ENCODE measurements at regions not wholly inside any gene's neighbourhood (a gene's known extent, or its start where the extent isn't known, plus 50 kb on each side); places are given as distances from the start of the nearest gene placed in this dataset.

DNA sequence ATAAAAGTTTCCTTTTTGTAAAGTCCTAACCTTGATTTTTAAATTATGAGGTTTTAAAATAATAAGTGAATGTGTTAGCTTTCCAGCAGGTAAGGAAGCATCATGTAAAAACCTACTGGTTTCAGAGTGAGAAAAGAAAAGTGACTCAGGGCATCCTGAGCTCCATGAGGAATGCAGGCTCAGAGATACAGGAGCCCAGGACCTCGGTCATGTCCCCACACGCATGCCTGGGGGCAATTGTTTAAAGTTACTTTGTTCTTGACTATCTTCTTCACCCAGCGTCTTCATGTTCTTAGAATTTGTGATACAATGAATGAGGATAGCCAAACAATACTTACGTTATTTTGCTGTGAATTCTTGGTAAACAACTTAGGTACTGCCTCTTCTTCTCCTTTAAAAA lies 117.4 kb upstream of the PLPPR5 start:
- no peak overlapping the region for H3K27ac Mint-ChIP-seq
- peaks cover 8% of the 10 kb centered on the region for H3K9me3 Mint-ChIP-seq (ENCODE audit: insufficient read depth)
- Histone ChIP-seq H3K79me2 (ENCODE audit: control insufficient read depth, insufficient read depth, low read length) (no peaks in the 10 kb centered on the region), H2AFZ (ENCODE audit: insufficient read depth, low read depth, low read length, poor library complexity, severe bottlenecking) (no peak overlapping the region), H3K36me3 (replicated peaks in 1 of 2; ENCODE audit: control extremely low read depth in 1 of 2, control insufficient read depth in 1 of 2, extremely low read depth in 1 of 2, insufficient read depth in 2 of 2, low read length in 1 of 2) (no peaks in the 10 kb centered on the region), H3K9me3 (ENCODE audit: control extremely low read depth in 1 of 3, control insufficient read depth in 2 of 3, insufficient read depth in 1 of 3, low read length in 2 of 3) (no peaks in the 10 kb centered on the region), H3K9ac (ENCODE audit: low read length) (no peak overlapping the region), H3K4me1 (ENCODE audit: control insufficient read depth in 2 of 2, insufficient read depth in 2 of 2, low read length in 2 of 2) (no peaks in the 10 kb centered on the region), H3K27me3 (replicated peaks in 1 of 4; ENCODE audit: control extremely low read depth in 1 of 4, control insufficient read depth in 3 of 4, insufficient read depth in 4 of 4, low read length in 3 of 4) (no peaks in the 10 kb centered on the region), H3K4me2 (replicated peaks; ENCODE audit: low read depth, low read length, poor library complexity, severe bottlenecking) (no peak overlapping the region), H3K4me3 (ENCODE audit: control extremely low read depth in 1 of 5, extremely low read depth in 1 of 5, insufficient read depth in 1 of 5, low read depth in 2 of 5, low read length in 4 of 5) (no peak overlapping the region), H3K27ac (ENCODE audit: low read length in 2 of 2) (no peak overlapping the region), H4K20me1 (ENCODE audit: control insufficient read depth, insufficient read depth, low read length, poor library complexity, severe bottlenecking) (no peaks in the 10 kb centered on the region)
- no peak overlapping the region for H3K4me3 Mint-ChIP-seq
- ATAC-seq (ENCODE audit: low read depth) (no peak), DNase-seq (no peak)
- WGBS (ENCODE audit: insufficient coverage) = no CpG with 5 or more reads among the region's 4 CpGs
- CTCF ChIA-PET = no interaction called here
- POLR2A ChIA-PET = no interaction called here
- H3K27me3 Mint-ChIP-seq = no peaks in the 10 kb centered on the region
- TF ChIP-seq, protein P1, sequence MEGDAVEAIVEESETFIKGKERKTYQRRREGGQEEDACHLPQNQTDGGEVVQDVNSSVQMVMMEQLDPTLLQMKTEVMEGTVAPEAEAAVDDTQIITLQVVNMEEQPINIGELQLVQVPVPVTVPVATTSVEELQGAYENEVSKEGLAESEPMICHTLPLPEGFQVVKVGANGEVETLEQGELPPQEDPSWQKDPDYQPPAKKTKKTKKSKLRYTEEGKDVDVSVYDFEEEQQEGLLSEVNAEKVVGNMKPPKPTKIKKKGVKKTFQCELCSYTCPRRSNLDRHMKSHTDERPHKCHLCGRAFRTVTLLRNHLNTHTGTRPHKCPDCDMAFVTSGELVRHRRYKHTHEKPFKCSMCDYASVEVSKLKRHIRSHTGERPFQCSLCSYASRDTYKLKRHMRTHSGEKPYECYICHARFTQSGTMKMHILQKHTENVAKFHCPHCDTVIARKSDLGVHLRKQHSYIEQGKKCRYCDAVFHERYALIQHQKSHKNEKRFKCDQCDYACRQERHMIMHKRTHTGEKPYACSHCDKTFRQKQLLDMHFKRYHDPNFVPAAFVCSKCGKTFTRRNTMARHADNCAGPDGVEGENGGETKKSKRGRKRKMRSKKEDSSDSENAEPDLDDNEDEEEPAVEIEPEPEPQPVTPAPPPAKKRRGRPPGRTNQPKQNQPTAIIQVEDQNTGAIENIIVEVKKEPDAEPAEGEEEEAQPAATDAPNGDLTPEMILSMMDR (IDR thresholded peaks at IDR 0.05) = no peak
- TF ChIP-seq EZH2 (IDR thresholded peaks at IDR 0.05; ENCODE audit: borderline replicate concordance, insufficient read depth, low read depth, low read length, poor library complexity, severe bottlenecking) = no peak
- no peaks in the 10 kb centered on the region for H3K4me1 Mint-ChIP-seq
- intact Hi-C loops (cut with micrococcal nuclease) = no loop called here

DNA sequence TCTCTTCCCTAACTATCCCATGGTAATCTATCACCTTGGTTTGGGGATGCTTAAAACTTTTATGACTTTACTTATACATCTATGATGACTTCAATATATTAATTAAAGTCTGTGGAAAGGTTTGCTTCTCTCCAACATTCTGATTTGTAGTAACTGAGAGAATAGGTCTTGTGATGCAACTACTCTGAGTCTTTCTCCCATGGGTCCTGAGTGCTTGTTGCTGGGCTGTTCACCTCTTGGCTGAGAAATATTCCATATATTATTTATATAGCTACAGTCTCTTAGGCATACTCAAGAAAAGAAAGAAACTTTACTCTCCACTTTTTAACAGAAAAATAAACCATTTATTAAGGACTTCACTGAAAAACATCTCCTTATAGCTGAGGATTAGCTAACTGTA lies 119.3 kb upstream of the PLPPR5 start:
- Histone ChIP-seq H3K9ac (ENCODE audit: low read length) (no peak overlapping the region), H3K9me3 (ENCODE audit: control extremely low read depth in 1 of 3, control insufficient read depth in 2 of 3, insufficient read depth in 1 of 3, low read length in 2 of 3) (no peaks in the 10 kb centered on the region), H3K4me1 (ENCODE audit: control insufficient read depth in 2 of 2, insufficient read depth in 2 of 2, low read length in 2 of 2) (no peaks in the 10 kb centered on the region), H3K4me2 (replicated peaks; ENCODE audit: low read depth, low read length, poor library complexity, severe bottlenecking) (no peak overlapping the region), H3K27me3 (replicated peaks in 1 of 4; ENCODE audit: control extremely low read depth in 1 of 4, control insufficient read depth in 3 of 4, insufficient read depth in 4 of 4, low read length in 3 of 4) (no peaks in the 10 kb centered on the region), H2AFZ (ENCODE audit: insufficient read depth, low read depth, low read length, poor library complexity, severe bottlenecking) (no peak overlapping the region), H3K79me2 (ENCODE audit: control insufficient read depth, insufficient read depth, low read length) (no peaks in the 10 kb centered on the region), H4K20me1 (ENCODE audit: control insufficient read depth, insufficient read depth, low read length, poor library complexity, severe bottlenecking) (no peaks in the 10 kb centered on the region), H3K4me3 (ENCODE audit: control extremely low read depth in 1 of 5, extremely low read depth in 1 of 5, insufficient read depth in 1 of 5, low read depth in 2 of 5, low read length in 4 of 5) (no peak overlapping the region), H3K36me3 (replicated peaks in 1 of 2; ENCODE audit: control extremely low read depth in 1 of 2, control insufficient read depth in 1 of 2, extremely low read depth in 1 of 2, insufficient read depth in 2 of 2, low read length in 1 of 2) (no peaks in the 10 kb centered on the region), H3K27ac (ENCODE audit: low read length in 2 of 2) (no peak overlapping the region)
- no peak overlapping the region for H3K27ac Mint-ChIP-seq
- DNase-seq (no peak), ATAC-seq (ENCODE audit: low read depth) (no peak)
- H3K4me3 Mint-ChIP-seq = no peak overlapping the region
- ChIA-PET POLR2A (no interaction called here), CTCF (no interaction called here)
- peaks cover 10% of the 10 kb centered on the region for H3K9me3 Mint-ChIP-seq (ENCODE audit: insufficient read depth)
- H3K27me3 Mint-ChIP-seq = peaks cover 5% of the 10 kb centered on the region
- TF ChIP-seq, protein P1 (IDR thresholded peaks at IDR 0.05) = no peak
- no peak for TF ChIP-seq EZH2 (IDR thresholded peaks at IDR 0.05; ENCODE audit: borderline replicate concordance, insufficient read depth, low read depth, low read length, poor library complexity, severe bottlenecking)
- H3K4me1 Mint-ChIP-seq = no peaks in the 10 kb centered on the region
- intact Hi-C loops (cut with micrococcal nuclease) = no loop called here

All from B cell (primary cell).